ENCODE measurements at regions not wholly inside any gene's neighbourhood (a gene's known extent, or its start where the extent isn't known, plus 50 kb on each side); places are given as distances from the start of the nearest gene placed in this dataset.
A peak's percentile ranks its signal among the peaks of the same experiment; 100 is the strongest.

- Histone ChIP-seq H3K56ac (replicated peaks; ENCODE audit: insufficient read length, low read depth, low read length) (no peak overlapping the region), H2BK20ac (ENCODE audit: low read length) (no peak overlapping the region), H3K4me2 (ENCODE audit: insufficient read depth in 1 of 2, low read depth in 2 of 2, low read length in 2 of 2) (no peak overlapping the region), H3K27ac (ENCODE audit: low read depth, low read length) (no peak overlapping the region), H3K23me2 (ENCODE audit: low read depth, low read length) (no peaks in the 10 kb centered on the region), H2BK120ac (replicated peaks; ENCODE audit: low read depth, low read length) (no peak overlapping the region), H3K9me3 (ENCODE audit: insufficient read depth in 2 of 2, low read depth in 1 of 2, low read length in 1 of 2) (no peaks in the 10 kb centered on the region), H2BK15ac (ENCODE audit: low read length) (no peak overlapping the region), H3K79me2 (ENCODE audit: control insufficient read depth in 1 of 2, insufficient read depth in 2 of 2, low read length in 2 of 2) (no peaks in the 10 kb centered on the region), H3K4ac (replicated peaks; ENCODE audit: insufficient read length, low read depth, low read length) (no peak overlapping the region), H3K4me1 (replicated peaks in 1 of 4; ENCODE audit: control insufficient read depth in 3 of 4, insufficient read depth in 4 of 4, low read length in 3 of 4) (no peaks in the 10 kb centered on the region), H2AFZ (ENCODE audit: low read length) (no peak overlapping the region), H2BK12ac (ENCODE audit: low read depth, low read length) (no peak overlapping the region), H4K5ac (ENCODE audit: insufficient read length, low read depth, low read length) (no peak overlapping the region), H3K36me3 (ENCODE audit: control insufficient read depth in 2 of 4, insufficient read depth in 4 of 4, low read length in 3 of 4) (no peaks in the 10 kb centered on the region), H2AK5ac (ENCODE audit: low read depth, low read length) (no peak overlapping the region), H3K79me1 (ENCODE audit: low read depth, low read length) (no peaks in the 10 kb centered on the region), H3K27me3 (replicated peaks in 1 of 4; ENCODE audit: control insufficient read depth in 3 of 4, extremely low read depth in 1 of 4, insufficient read depth in 3 of 4, low read length in 3 of 4) (no peaks in the 10 kb centered on the region), H3K4me3 (ENCODE audit: extremely low read depth in 1 of 4, insufficient read depth in 2 of 4, low read depth in 3 of 4, low read length in 4 of 4) (no peak overlapping the region), H4K91ac (replicated peaks; ENCODE audit: insufficient read length, low read length) (no peak overlapping the region), H3K23ac (ENCODE audit: insufficient read length) (no peak overlapping the region), H4K8ac (ENCODE audit: extremely low read depth, insufficient read depth, low read length) (no peak overlapping the region), H3K9ac (replicated peaks in 1 of 4; ENCODE audit: extremely low read depth in 1 of 4, low read depth in 3 of 4, low read length in 3 of 4) (no peak overlapping the region), H2BK5ac (ENCODE audit: low read depth, low read length) (no peak overlapping the region), H3K14ac (ENCODE audit: insufficient read length) (no peak overlapping the region), H3K18ac (ENCODE audit: extremely low read depth, low read length) (no peak overlapping the region), H4K20me1 (replicated peaks in 1 of 2; ENCODE audit: control insufficient read depth in 1 of 2, insufficient read depth in 2 of 2, low read length in 2 of 2) (no peaks in the 10 kb centered on the region)
- DNase-seq (ENCODE audit: low read depth in 1 of 2, low spot score in 2 of 2) (no peak), FAIRE-seq (no peak)
- ChIA-PET POLR2A (ENCODE audit: partially characterized antibody) (no interaction called here), CTCF (ENCODE audit: partially characterized antibody) (interaction anchor here (1.0 to 1.4 kb wide), 6 partner anchors 9 to 319 kb away, joined by 3 to 4 read pairs (median 4); no protein-coding TSS in a partner anchor)
- TF ChIP-seq RAD21 (IDR thresholded peaks at IDR 0.05 in 1 of 2, conservative IDR thresholded peaks at IDR 0.05 in 1 of 2; ENCODE audit: low read depth in 2 of 2, low read length in 2 of 2): peak; percentile 41 to 57
- TF ChIP-seq CTCF (IDR thresholded peaks at IDR 0.05; ENCODE audit: control extremely low read depth in 1 of 3, insufficient read depth in 1 of 3, low read depth in 1 of 3, low read length in 3 of 3): peak in 1 of 3 experiments; percentile 13; a peak in 2 of 4 replicates
- TF ChIP-seq POLR2A (IDR thresholded peaks at IDR 0.05; ENCODE audit: control extremely low read depth in 1 of 2, low read depth in 2 of 2, low read length in 2 of 2): no peak
- TF ChIP-seq NANOG (IDR thresholded peaks at IDR 0.05; ENCODE audit: insufficient read depth, low read depth, low read length, poor library complexity, severe bottlenecking): no peak
- WGBS, 2 experiments (ENCODE audit: extremely low coverage in 1 of 2, insufficient coverage in 1 of 2, insufficient read length in 1 of 2, insufficient replicate concordance in 2 of 2, low coverage in 1 of 2, low lambda C conversion rate in 2 of 2, missing lambda C conversion rate in 1 of 2): 86% methylated on average over 1 of the region's 1 CpG; no CpG with 5 or more reads in 1 of the 2 experiments
These were observed 86.8 kb upstream of the GULP1 start for GRCh38 chr2:188204824-188205223.

All from H1 (cell line).